ENCODE measurements at regions not wholly inside any gene's neighbourhood (a gene's known extent, or its start where the extent isn't known, plus 50 kb on each side); places are given as distances from the start of the nearest gene placed in this dataset.

DNA sequence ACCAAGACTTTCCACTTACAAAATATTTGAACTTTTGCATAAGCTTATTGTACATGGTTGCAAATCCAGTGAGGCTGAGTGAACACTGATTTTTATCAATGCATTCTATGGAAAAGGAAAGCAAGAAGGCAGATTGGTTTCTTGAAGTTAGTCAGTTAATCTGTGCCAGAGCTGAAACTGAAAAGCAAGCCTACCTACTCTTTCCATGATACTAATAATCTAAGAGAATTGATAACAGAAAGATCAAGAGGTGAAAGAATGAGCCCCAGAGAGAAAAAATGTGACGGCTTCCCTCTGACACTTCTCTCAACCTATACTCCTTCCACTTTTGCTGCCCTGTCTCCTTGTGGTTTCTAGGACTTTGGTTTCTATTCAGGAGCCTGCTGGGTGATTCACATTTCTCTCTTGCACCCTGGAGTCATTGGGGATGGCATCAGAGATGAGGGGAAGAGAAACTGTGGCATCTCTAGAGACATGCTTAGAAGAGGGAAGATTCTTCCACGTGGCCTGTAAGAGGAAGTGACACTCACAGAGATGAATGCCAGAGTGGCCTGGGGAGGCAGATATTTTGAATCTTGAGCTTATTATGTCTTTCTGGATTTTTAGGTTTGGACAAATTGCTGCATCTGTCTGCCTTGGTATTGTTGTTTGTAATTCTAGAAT, 158.6 kb upstream of the RIMS1 start:
- TF ChIP-seq POLR2AphosphoS5 (IDR thresholded peaks at IDR 0.05; ENCODE audit: insufficient read depth in 1 of 2, low read depth in 1 of 2) (no peak), POLR2A (IDR thresholded peaks at IDR 0.05) (no peak)
- TF ChIP-seq, protein P1, sequence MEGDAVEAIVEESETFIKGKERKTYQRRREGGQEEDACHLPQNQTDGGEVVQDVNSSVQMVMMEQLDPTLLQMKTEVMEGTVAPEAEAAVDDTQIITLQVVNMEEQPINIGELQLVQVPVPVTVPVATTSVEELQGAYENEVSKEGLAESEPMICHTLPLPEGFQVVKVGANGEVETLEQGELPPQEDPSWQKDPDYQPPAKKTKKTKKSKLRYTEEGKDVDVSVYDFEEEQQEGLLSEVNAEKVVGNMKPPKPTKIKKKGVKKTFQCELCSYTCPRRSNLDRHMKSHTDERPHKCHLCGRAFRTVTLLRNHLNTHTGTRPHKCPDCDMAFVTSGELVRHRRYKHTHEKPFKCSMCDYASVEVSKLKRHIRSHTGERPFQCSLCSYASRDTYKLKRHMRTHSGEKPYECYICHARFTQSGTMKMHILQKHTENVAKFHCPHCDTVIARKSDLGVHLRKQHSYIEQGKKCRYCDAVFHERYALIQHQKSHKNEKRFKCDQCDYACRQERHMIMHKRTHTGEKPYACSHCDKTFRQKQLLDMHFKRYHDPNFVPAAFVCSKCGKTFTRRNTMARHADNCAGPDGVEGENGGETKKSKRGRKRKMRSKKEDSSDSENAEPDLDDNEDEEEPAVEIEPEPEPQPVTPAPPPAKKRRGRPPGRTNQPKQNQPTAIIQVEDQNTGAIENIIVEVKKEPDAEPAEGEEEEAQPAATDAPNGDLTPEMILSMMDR (IDR thresholded peaks at IDR 0.05) = no peak
